NT2/D1 (cell line): ENCODE measurements at regions not wholly inside any gene's neighbourhood (a gene's known extent, or its start where the extent isn't known, plus 50 kb on each side); places are given as distances from the start of the nearest gene placed in this dataset.

Experiments used
- SUZ12 ChIP-seq: IDR thresholded peaks from 2 replicates; pipeline ENCODE4 v1.6.1; 2011; ENCODE audit not compliant: insufficient read length, insufficient read depth; ENCODE audit errors: extremely low read depth
- YY1 ChIP-seq: IDR thresholded peaks from 2 replicates; pipeline ENCODE4 v1.6.1; 2011; ENCODE audit not compliant: insufficient read length, insufficient read depth

GRCh38 chr6:137793805-137794515 is 73.1 kb upstream of the TNFAIP3 start:
- TF ChIP-seq YY1 = no peak
- TF ChIP-seq SUZ12 = no peak
